ENCODE measurements at regions not wholly inside any gene's neighbourhood (a gene's known extent, or its start where the extent isn't known, plus 50 kb on each side); places are given as distances from the start of the nearest gene placed in this dataset.

- TF ChIP-seq JUN (CRISPR knock-in tag; IDR thresholded peaks at IDR 0.05) (no peak), CTCF (IDR thresholded peaks at IDR 0.05) (no peak), ETV6 (CRISPR knock-in tag; IDR thresholded peaks at IDR 0.05) (no peak), CDX4 (CRISPR knock-in tag; IDR thresholded peaks at IDR 0.05; ENCODE audit: borderline replicate concordance) (no peak), NFATC4 (CRISPR knock-in tag; IDR thresholded peaks at IDR 0.05) (no peak), TCF7 (CRISPR knock-in tag; IDR thresholded peaks at IDR 0.05; ENCODE audit: low read depth) (no peak)
Observed at GRCh38 chr10:7003831-7004395, 406.9 kb downstream of the SFMBT2 start.
